IPS-NIHi7 (cell line): ENCODE measurements at regions not wholly inside any gene's neighbourhood (a gene's known extent, or its start where the extent isn't known, plus 50 kb on each side); places are given as distances from the start of the nearest gene placed in this dataset.

Experiments
- DNase-seq: peaks from one replicate; pipeline ENCODE4 v3.0.0; 2012; ENCODE audit warnings: mixed read lengths; ENCODE audit errors: extremely low spot score

DNA sequence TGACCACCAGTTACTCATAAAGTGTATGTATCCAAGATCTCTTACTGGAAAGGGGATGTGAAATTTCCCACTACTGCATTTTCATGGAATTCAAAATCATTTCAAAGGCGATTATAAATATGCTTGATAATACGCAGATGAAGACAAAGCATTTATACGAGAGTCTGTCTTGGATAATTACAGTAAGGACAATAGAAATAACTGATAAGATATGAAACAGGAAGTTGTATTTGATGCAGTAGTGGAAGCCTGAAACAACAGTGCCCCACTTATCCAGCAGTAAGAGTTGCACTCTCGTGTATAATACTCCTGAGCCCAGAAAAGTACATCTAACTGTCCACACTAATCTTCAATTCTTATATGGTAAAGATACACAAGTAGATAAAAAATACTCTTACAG is 188.7 kb upstream of the POU5F2 start:
- DNase-seq, result no peak

DNA sequence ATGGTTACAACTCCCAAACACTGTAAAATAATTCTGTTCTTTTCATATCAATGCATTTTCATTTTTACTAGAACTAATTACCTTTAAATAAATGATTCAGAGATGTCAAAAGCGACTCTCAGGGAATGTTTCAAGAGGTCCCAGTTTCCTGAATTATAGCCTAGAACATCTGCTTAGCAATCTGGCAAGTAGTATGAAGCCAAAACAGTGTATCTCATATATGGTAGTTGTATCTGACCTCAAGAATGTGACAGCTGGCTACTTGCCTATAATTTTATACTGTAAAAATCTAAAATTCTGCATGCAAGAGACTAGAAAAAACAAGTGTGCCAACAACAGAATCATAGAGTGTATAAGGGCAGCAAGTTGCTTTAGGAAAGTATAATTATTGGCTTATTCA is 187.7 kb upstream of the POU5F2 start:
- no peak for DNase-seq

GRCh38 chr5:93926831-93927620 is 185.6 kb upstream of the POU5F2 start:
- DNase-seq, result peak; percentile 12

DNA sequence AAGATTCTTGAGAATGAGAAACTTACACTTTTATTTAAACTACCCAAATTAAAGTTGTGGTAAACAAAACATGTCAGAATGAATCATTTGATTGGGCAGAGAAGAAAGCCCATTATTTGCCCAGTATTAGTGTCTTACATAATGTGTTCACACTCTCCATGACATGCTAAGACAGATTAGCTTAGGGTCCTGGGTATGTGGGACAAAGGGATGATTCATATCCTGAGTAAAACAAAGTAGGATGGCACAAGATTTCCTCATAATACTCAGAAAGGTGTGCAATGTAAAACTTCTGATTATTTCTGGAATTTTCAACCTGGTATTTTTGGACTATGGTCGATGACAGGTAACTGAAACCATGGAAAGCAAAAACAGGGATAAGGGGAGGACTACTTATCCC is 183.9 kb upstream of the POU5F2 start:
- no peak for DNase-seq

GRCh38 chr5:93924628-93925027 is 183.2 kb upstream of the POU5F2 start:
- no peak for DNase-seq

- no peak for DNase-seq
Observed at GRCh38 chr5:93922551-93922950, 181.2 kb upstream of the POU5F2 start.

DNA sequence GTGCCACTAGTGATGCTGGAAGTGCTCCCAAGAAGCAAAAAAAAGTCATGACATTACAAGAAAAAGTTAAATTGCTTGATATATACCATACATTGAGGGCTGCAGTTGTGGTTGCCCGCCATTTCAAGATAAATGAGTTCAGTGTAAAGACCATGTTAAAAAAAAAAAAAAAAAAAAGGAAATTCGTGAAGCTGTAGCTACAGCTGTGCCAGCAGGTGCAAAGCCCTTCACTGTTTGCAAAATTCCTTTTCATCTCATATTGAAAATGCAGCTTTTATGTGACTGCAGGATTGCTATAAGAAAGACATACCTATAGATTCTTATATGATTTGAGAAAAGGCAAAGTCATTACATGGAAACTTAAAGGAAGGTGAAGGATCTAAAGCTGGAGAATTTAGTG is 179.6 kb upstream of the POU5F2 start:
- no peak for DNase-seq

- DNase-seq, result no peak
Observed at GRCh38 chr5:93916872-93917271, 175.5 kb upstream of the POU5F2 start.

GRCh38 chr5:93915142-93915553 is 173.7 kb upstream of the POU5F2 start:
- peak; percentile 20 for DNase-seq

GRCh38 chr5:93911609-93912008 is 170.2 kb upstream of the POU5F2 start:
- no peak for DNase-seq

- no peak for DNase-seq
Observed at GRCh38 chr5:93909356-93909755, 168.0 kb upstream of the POU5F2 start.

- DNase-seq, result no peak
Observed at GRCh38 chr5:93904917-93905316, 163.5 kb upstream of the POU5F2 start.

GRCh38 chr5:93902288-93902687 is 160.9 kb upstream of the POU5F2 start:
- DNase-seq, result no peak

GRCh38 chr5:93899026-93899600 is 157.7 kb upstream of the POU5F2 start:
- peak; percentile 12 for DNase-seq

GRCh38 chr5:93894601-93895354 is 153.4 kb upstream of the POU5F2 start:
- no peak for DNase-seq

- no peak for DNase-seq
Observed at GRCh38 chr5:93893075-93893474, 151.7 kb upstream of the POU5F2 start.

- no peak for DNase-seq
Observed at GRCh38 chr5:93892481-93892880, 151.1 kb upstream of the POU5F2 start.

DNA sequence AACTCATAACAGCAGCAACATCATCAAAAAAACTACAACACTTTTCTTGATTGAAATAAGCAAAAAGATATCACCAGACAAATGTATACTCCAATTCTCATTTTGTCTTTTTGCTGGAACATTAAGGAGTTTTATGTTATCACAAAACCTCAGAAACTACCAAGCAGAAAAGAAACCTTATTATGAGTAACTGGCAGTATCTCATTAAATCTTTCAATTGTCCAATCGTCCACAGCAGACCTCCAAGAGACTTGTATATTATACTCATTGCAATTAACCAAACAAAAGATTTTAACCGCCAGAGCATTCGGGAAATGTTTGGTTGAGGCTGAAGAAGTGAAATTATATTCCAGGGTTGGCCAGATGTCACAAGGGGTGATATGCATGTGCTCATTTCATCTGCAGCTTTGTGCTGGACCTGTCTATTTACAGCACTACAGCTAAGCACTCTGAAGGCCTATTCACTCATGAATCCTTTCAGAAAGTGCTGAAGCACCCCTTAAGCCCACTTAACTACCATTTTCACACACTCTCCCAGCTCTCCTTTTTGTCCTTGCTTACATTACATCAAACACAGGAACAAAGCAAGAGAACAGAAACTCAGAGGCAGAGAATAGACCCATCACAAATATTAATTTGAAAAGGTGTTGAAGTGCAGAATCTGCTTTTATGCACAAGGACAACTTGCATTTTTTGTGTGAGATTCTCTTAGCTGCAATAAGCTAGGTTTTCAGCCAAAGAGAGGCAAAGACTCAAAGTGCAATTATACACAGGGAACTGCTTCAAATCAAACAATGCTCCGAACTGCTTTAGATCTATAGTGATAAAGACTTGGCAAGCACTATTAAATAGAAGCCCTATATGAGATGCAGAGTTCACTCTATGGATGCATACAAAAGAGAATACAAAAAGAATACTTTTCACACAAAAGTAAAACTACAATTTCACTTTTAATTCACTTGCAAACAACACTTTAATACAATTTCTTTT is 150.4 kb upstream of the POU5F2 start:
- no peak for DNase-seq

GRCh38 chr5:93890657-93891056 is 149.3 kb upstream of the POU5F2 start:
- no peak for DNase-seq

DNA sequence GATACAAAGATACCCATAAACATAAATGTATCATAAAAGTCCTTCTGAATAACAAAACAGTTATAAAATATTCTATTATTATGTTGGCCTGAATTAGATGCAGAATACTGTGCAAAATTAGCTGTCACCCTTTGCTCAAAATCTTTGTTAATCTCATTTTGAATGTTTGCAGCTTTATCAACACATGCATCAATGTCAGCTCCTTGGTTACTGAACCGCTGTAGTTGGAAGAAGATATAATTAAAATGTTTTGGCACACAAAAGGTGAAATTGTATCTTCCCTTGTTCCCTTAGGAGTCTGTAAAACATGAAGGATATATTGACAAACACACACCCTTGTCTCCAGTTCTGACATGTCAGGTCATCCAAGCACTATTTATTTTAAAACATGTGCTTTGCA is 146.3 kb upstream of the POU5F2 start:
- DNase-seq, result no peak

DNA sequence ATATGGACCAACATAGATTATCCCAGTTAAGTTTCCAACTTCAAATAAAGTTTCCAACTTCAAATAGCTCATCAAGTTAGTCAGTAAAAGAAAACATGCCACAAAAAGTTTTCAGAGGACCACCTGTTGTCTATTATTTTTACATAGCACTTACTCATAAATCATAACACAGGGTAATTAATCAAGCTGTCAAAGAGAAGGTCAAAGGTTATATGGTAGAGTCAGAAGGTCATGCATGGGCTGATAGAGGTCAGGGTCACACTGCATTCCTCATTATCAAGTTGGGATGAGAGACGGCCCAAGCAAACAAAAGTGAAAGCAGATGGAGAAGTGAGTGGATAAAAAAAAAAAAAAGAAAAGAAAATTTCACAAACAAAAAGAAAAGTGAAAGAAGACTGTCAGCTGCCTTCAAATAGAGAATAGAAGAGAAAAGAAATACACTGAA is 145.5 kb upstream of the POU5F2 start:
- DNase-seq, result no peak
